PC-3 (cell line): ENCODE measurements at regions not wholly inside any gene's neighbourhood (a gene's known extent, or its start where the extent isn't known, plus 50 kb on each side); places are given as distances from the start of the nearest gene placed in this dataset.

Experiments used
- EZH2 ChIP-seq: fragments of 300-600 bp; sonication (generic); IDR thresholded peaks from one replicate; pipeline ENCODE4 v1.6.1; 2017; ENCODE audit warnings: antibody characterized with exemption, mild to moderate bottlenecking, low read length; ENCODE audit not compliant: unreplicated experiment
- EZH2phosphoT487 ChIP-seq: fragments of 300-600 bp; sonication (generic); IDR thresholded peaks from 2 replicates; pipeline ENCODE4 v1.6.1; 2018; ENCODE audit warnings: mild to moderate bottlenecking, antibody characterized with exemption, low read length, borderline replicate concordance
- TF ChIP-seq, protein P1 (sequence below): fragments of 300-600 bp; sonication (generic); conservative IDR thresholded peaks from 2 replicates; pipeline ENCODE4 v1.5.1; 2017; ENCODE audit warnings: antibody characterized with exemption, low read depth, mild to moderate bottlenecking, low read length

GRCh38 chr18:23331091-23331920 is 121.8 kb upstream of the RIOK3 start:
- TF ChIP-seq, protein P1, sequence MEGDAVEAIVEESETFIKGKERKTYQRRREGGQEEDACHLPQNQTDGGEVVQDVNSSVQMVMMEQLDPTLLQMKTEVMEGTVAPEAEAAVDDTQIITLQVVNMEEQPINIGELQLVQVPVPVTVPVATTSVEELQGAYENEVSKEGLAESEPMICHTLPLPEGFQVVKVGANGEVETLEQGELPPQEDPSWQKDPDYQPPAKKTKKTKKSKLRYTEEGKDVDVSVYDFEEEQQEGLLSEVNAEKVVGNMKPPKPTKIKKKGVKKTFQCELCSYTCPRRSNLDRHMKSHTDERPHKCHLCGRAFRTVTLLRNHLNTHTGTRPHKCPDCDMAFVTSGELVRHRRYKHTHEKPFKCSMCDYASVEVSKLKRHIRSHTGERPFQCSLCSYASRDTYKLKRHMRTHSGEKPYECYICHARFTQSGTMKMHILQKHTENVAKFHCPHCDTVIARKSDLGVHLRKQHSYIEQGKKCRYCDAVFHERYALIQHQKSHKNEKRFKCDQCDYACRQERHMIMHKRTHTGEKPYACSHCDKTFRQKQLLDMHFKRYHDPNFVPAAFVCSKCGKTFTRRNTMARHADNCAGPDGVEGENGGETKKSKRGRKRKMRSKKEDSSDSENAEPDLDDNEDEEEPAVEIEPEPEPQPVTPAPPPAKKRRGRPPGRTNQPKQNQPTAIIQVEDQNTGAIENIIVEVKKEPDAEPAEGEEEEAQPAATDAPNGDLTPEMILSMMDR: no peak
- TF ChIP-seq EZH2: no peak
- TF ChIP-seq EZH2phosphoT487: no peak
